Endothelial cell of umbilical vein (primary cell): ENCODE measurements at regions not wholly inside any gene's neighbourhood (a gene's known extent, or its start where the extent isn't known, plus 50 kb on each side); places are given as distances from the start of the nearest gene placed in this dataset.

ENCODE experiments used
- BruUV-seq: library from RNA; stranded (reverse); fragments of 400-500 nt; replicated peaks from 2 replicates; lab custom pipeline; 2021; lab: Mats Ljungman, UMichigan
- CTCF ChIA-PET: fragments of 300-600, 350-600 bp; sonication (Branson Sonifier 250); formaldehyde crosslinking; loops from one replicate; lab custom pipeline; 2021; ENCODE audit warnings: antibody characterized with exemption, inconsistent platforms; lab: Charles Lee
- POLR2A ChIA-PET: fragments of 300-600, 350-600 bp; sonication (Branson Sonifier 250); formaldehyde crosslinking; loops from one replicate; lab custom pipeline; 2021; ENCODE audit warnings: antibody characterized with exemption, inconsistent platforms; lab: Charles Lee
- DNase-seq: peaks from one replicate; pipeline ENCODE4 v3.0.0-alpha.2; 2011; ENCODE audit warnings: low read depth, low spot score
- FAIRE-seq: peaks from 2 replicates; lab custom pipeline; 2011; peaks lifted over from hg19 to GRCh38; lab: Jason Lieb, UNC
- H2AFZ ChIP-seq: 2 replicates; pipeline ENCODE4 v1.6.0; 2012; ENCODE audit warnings: low read depth, low read length, control low read depth, inconsistent platforms
- H3K27ac ChIP-seq: 2 replicates; pipeline ENCODE4 v1.5.1; 2011; ENCODE audit warnings: low read depth, mild to moderate bottlenecking, control low read depth, low read length, moderate library complexity; ENCODE audit not compliant: insufficient read depth
- H3K27me3 ChIP-seq, 2 experiments: 2 replicates each; pipeline versions ENCODE4 v1.6.0 to v1.6.1; 2011; ENCODE audit warnings: low read length in 2 of 2, mixed read lengths in 1 of 2; ENCODE audit not compliant: control insufficient read depth in 2 of 2, insufficient read depth in 2 of 2
- H3K36me3 ChIP-seq, 2 experiments: 2 replicates in 1 of 2; 3 replicates in 1 of 2; pipeline ENCODE4 v1.5.1; 2011; ENCODE audit warnings: low read length in 2 of 2, mild to moderate bottlenecking in 1 of 2, moderate library complexity in 1 of 2; ENCODE audit not compliant: control insufficient read depth in 2 of 2, insufficient read depth in 2 of 2; ENCODE audit errors: extremely low read depth in 1 of 2
- H3K4me1 ChIP-seq: 3 replicates; pipeline ENCODE4 v1.5.1; 2011; ENCODE audit warnings: mild to moderate bottlenecking, low read length; ENCODE audit not compliant: control insufficient read depth, insufficient read depth; ENCODE audit errors: extremely low read depth
- H3K4me2 ChIP-seq: 2 replicates; pipeline ENCODE4 v1.6.1; 2011; ENCODE audit warnings: low read length, control low read depth, mixed read lengths; ENCODE audit not compliant: insufficient read depth
- H3K4me3 ChIP-seq, 3 experiments: fragments of 200-600 bp in 1 of 3; sonication (generic), shearing (Covaris generic) in 1 of 3; replicated peaks in 1 of 3; 2 replicates each; pipeline ENCODE4 v1.5.1; 2011 to 2016; ENCODE audit warnings: control low read depth in 3 of 3, low read length in 3 of 3, mild to moderate bottlenecking in 2 of 3, inconsistent platforms in 1 of 3, low read depth in 1 of 3, moderate library complexity in 1 of 3; ENCODE audit not compliant: insufficient read depth in 1 of 3
- H3K79me2 ChIP-seq: 2 replicates; pipeline ENCODE4 v1.6.0; 2012; ENCODE audit warnings: low read length, inconsistent platforms; ENCODE audit not compliant: control insufficient read depth, insufficient read depth
- H3K9ac ChIP-seq: replicated peaks from 2 replicates; pipeline ENCODE3; 2011; ENCODE audit warnings: low read length, control low read depth; ENCODE audit not compliant: insufficient read depth; ENCODE audit errors: extremely low read depth
- H3K9me1 ChIP-seq: replicated peaks from 3 replicates; pipeline ENCODE4 v1.6.0; 2011; ENCODE audit warnings: mild to moderate bottlenecking, low read length; ENCODE audit not compliant: control insufficient read depth, insufficient read depth; ENCODE audit errors: extremely low read depth
- H3K9me3 ChIP-seq: replicated peaks from 2 replicates; pipeline ENCODE4 v1.5.1; 2012; ENCODE audit warnings: low read length, inconsistent platforms; ENCODE audit not compliant: control insufficient read depth, insufficient read depth
- H4K20me1 ChIP-seq: replicated peaks from 2 replicates; pipeline ENCODE3; 2011; ENCODE audit warnings: mild to moderate bottlenecking, low read length; ENCODE audit not compliant: control insufficient read depth, insufficient read depth; ENCODE audit errors: extremely low read depth
- EZH2 ChIP-seq: IDR thresholded peaks from 2 replicates; pipeline ENCODE4 v1.6.1; 2012; ENCODE audit warnings: borderline replicate concordance, low read depth, mild to moderate bottlenecking, moderate library complexity, low read length, inconsistent platforms; ENCODE audit not compliant: severe bottlenecking
- FOS ChIP-seq: IDR thresholded peaks from 2 replicates; pipeline ENCODE4 v1.6.1; 2011; ENCODE audit warnings: mild to moderate bottlenecking, low read length, moderate library complexity, borderline replicate concordance; ENCODE audit not compliant: insufficient read depth
- GATA2 ChIP-seq: IDR thresholded peaks from 2 replicates; pipeline ENCODE4 v1.7.0; 2011; ENCODE audit warnings: low read depth, mild to moderate bottlenecking, moderate library complexity, mixed read lengths, low read length; ENCODE audit not compliant: insufficient read length, insufficient read depth
- JUN ChIP-seq: IDR thresholded peaks from 2 replicates; pipeline ENCODE4 v1.6.1; 2011; ENCODE audit warnings: borderline replicate concordance, low read depth; ENCODE audit not compliant: insufficient read length, insufficient read depth
- MYC ChIP-seq: IDR thresholded peaks from one replicate; pipeline ENCODE4 v1.6.1; 2011; ENCODE audit warnings: mild to moderate bottlenecking, low read depth, low read length
- POLR2A ChIP-seq: IDR thresholded peaks from 2 replicates; pipeline ENCODE4 v1.6.1; 2012; ENCODE audit warnings: low read depth, mild to moderate bottlenecking, control low read depth, low read length
- POLR2AphosphoS5 ChIP-seq: IDR thresholded peaks from 2 replicates; pipeline ENCODE4 v1.6.1; 2012; ENCODE audit warnings: low read depth, mild to moderate bottlenecking, control low read depth, low read length, moderate library complexity; ENCODE audit not compliant: insufficient read depth
- dilution Hi-C: fragments of 300-500 bp; cut with MboI; formaldehyde crosslinking; loops from one replicate; pipeline ENCODE4 v1.15.0; 2019; ENCODE audit warnings: low sequenced_read_pairs; ENCODE audit not compliant: extremely low pct_ligation_motif_present
- intact Hi-C: fragments of 100-400 bp; cut with micrococcal nuclease; formaldehyde crosslinking; loops from one replicate; pipeline ENCODE4 v1.10.0; 2022
- TF ChIP-seq, protein P1 (sequence below), 2 donors: IDR thresholded peaks; 1 replicate in 1 of 2; 2 replicates in 1 of 2; pipeline ENCODE4 v1.5.1; 2011; ENCODE audit warnings: low read length in 2 of 2, mild to moderate bottlenecking in 2 of 2, moderate library complexity in 2 of 2, control low read depth in 1 of 2, inconsistent platforms in 1 of 2, low read depth in 1 of 2; ENCODE audit not compliant: insufficient read depth in 1 of 2; ENCODE audit errors: extremely low read depth in 1 of 2
- TF ChIP-seq, protein P2 (sequence below): IDR thresholded peaks from 2 replicates; pipeline ENCODE4 v1.6.1; 2011; ENCODE audit not compliant: insufficient read depth, insufficient read length

DNA sequence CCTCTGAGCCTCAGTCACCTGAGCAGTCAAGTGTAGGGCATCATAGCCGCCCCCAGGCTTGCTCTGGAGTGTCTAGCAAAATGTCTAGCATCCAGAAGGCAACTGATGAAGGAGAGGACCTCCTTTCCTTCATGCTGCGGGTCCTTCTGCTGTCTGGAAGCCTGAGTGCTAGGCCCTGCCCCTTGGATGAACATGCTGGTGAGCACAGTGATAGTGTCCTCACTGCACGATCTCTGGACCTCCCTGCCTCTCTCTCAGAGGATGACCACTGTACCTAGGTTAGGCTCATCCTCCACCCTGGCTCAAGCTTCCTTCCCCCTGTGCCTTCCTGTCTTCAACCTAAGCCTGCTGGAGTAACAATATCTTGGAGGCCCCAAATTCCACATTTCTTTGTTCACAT, 128.6 kb downstream of the TENT5C start:
- H2AFZ ChIP-seq, result peak overlapping the region; percentile 99
- intact Hi-C loops, result no loop called here
- no peaks in the 10 kb centered on the region for H3K27me3 ChIP-seq
- no peaks in the 10 kb centered on the region for H4K20me1 ChIP-seq
- H3K27ac ChIP-seq, result no peak overlapping the region
- H3K9me3 ChIP-seq, result no peaks in the 10 kb centered on the region
- no TSS peak for BruUV-seq
- H3K4me3 ChIP-seq, result no peak overlapping the region
- H3K36me3 ChIP-seq, result no peaks in the 10 kb centered on the region
- no peak overlapping the region for H3K4me2 ChIP-seq
- peaks cover 3% of the 10 kb centered on the region for H3K4me1 ChIP-seq
- TF ChIP-seq MYC (no peak), POLR2A (no peak), FOS (no peak), POLR2AphosphoS5 (no peak), GATA2 (no peak), JUN (no peak), EZH2 (no peak)
- TF ChIP-seq, protein P1, sequence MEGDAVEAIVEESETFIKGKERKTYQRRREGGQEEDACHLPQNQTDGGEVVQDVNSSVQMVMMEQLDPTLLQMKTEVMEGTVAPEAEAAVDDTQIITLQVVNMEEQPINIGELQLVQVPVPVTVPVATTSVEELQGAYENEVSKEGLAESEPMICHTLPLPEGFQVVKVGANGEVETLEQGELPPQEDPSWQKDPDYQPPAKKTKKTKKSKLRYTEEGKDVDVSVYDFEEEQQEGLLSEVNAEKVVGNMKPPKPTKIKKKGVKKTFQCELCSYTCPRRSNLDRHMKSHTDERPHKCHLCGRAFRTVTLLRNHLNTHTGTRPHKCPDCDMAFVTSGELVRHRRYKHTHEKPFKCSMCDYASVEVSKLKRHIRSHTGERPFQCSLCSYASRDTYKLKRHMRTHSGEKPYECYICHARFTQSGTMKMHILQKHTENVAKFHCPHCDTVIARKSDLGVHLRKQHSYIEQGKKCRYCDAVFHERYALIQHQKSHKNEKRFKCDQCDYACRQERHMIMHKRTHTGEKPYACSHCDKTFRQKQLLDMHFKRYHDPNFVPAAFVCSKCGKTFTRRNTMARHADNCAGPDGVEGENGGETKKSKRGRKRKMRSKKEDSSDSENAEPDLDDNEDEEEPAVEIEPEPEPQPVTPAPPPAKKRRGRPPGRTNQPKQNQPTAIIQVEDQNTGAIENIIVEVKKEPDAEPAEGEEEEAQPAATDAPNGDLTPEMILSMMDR (IDR thresholded peaks at IDR 0.05; ENCODE audit: extremely low read depth in 1 of 2, insufficient read depth in 1 of 2, low read depth in 1 of 2, low read length in 2 of 2), result no peak
- TF ChIP-seq, protein P2, sequence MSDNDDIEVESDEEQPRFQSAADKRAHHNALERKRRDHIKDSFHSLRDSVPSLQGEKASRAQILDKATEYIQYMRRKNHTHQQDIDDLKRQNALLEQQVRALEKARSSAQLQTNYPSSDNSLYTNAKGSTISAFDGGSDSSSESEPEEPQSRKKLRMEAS, result no peak
- dilution Hi-C loops, result no loop called here
- no peaks in the 10 kb centered on the region for H3K79me2 ChIP-seq
- H3K9me1 ChIP-seq, result no peaks in the 10 kb centered on the region
- FAIRE-seq (no peak), DNase-seq (no peak)
- POLR2A ChIA-PET, result no interaction called here
- CTCF ChIA-PET, result interaction anchor here (0.6 to 5.9 kb wide), 2 partner anchors 19 to 200 kb away, joined by 3 to 51 read pairs; no protein-coding TSS in a partner anchor
- no peak overlapping the region for H3K9ac ChIP-seq
